G401 (cell line): ENCODE measurements at regions not wholly inside any gene's neighbourhood (a gene's known extent, or its start where the extent isn't known, plus 50 kb on each side); places are given as distances from the start of the nearest gene placed in this dataset.

Experiments used
- DNase-seq: peaks from one replicate; pipeline ENCODE4 v3.0.0-alpha.2; 2015; ENCODE audit warnings: low spot score
- in situ Hi-C: cut with HindIII; loops from 2 replicates; pipeline ENCODE4 v1.10.0; 2016; ENCODE audit warnings: low sequenced_read_pairs, mixed read lengths

GRCh38 chr4:164402554-164402953, 351.4 kb upstream of the SMIM31 start:
- in situ Hi-C loops: no loop called here
- DNase-seq: no peak

- DNase-seq: no peak
- in situ Hi-C loops: no loop called here
These were observed 348.2 kb upstream of the SMIM31 start for GRCh38 chr4:164405774-164406173.

DNA sequence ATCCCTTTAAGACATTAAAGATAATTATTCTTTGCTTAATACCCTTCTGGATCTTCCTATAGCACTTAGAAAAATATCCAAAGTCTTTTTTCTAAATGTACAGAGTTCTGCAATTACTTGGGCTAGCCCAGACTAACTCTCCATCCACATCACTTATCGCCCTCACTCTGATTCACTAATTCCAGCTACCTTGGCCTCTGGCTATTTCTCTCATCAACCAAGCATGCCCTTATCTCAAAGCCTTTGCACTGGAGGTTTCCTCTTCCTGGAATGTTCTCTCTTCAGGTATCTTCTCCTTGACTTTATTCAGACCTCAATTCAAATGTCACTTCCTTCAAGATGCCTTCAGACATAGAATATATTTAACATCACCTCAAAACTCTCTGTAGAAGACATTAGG, 345.1 kb upstream of the SMIM31 start:
- DNase-seq: no peak
- in situ Hi-C loops: no loop called here

- in situ Hi-C loops: no loop called here
- DNase-seq: no peak
These were observed 343.5 kb upstream of the SMIM31 start for GRCh38 chr4:164410401-164410800.

DNA sequence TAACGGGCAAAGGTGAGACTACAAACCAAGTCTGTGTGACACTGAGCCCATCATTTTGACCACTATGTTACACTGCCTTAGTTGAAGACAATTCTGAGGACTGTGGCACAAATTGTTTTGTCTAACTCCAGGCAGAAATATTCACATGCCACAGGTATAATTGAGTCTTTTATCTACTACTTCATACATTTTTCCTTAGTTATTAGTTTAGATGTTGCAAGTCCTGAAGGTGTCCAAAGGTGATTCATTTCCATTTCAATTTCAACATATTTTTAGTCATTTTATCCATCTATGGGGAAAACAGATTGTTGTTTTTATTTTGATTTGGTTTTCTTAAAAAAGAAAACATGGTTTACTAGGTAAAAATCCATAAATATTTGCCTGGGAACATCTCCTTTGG, 341.7 kb upstream of the SMIM31 start:
- in situ Hi-C loops: no loop called here
- DNase-seq: no peak

GRCh38 chr4:164413743-164414142, 340.2 kb upstream of the SMIM31 start:
- DNase-seq: no peak
- in situ Hi-C loops: no loop called here

DNA sequence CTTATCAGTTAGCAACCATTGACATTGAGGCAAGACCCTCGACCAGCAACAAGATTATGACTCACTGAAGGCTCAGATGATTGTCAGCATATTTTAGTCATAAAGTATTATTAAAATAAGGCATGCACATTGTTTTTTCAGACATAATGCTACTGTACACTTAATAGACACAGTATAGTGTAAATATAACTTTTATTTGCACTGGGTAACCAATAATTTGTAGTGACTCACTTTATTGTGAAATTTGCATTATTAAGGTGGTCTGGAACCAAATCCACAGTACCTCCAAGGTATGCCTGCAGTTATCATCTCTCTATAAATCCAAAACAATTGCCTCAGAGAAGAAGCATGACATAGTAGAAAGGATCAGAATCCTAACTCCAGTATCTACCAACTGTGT, 330.1 kb upstream of the SMIM31 start:
- in situ Hi-C loops: no loop called here
- no peak for DNase-seq

DNA sequence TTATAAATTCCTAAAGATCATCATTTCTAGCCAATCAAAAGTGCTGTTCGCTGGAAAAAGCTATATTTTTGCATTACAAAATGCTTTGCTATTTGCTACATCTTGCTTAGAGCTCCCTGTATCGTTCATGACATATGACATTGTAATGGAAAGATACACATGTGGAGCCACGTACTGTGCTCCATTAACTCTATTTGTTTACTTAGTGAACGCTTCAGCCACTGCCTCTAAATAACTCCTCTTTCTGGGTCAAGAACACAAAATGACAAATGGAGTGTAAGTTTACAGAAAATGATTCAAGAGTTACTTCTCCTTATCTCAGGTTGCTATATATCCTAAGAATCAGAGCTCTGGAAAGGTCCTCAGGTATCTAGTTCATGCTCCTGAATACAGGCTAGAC, 329.1 kb upstream of the SMIM31 start:
- DNase-seq: no peak
- in situ Hi-C loops: no loop called here

DNA sequence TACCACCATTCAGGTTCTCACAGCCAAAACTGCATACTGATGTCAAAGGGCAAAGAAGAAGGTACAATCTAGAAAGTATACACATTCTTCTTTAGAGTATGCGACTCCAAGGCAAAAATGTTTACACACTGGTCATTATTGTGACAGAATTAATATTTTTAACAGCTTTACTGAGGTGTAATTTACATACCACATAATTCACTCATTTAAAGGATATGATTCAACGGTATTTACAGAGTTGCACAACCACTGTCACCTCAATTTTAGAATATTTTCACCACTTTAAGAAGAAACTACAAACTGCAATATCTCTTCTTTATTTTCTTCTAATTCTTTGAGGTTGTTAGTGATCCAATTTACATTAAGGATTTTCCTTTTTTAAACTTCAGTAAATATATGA, 325.4 kb upstream of the SMIM31 start:
- no peak for DNase-seq
- in situ Hi-C loops: no loop called here

DNA sequence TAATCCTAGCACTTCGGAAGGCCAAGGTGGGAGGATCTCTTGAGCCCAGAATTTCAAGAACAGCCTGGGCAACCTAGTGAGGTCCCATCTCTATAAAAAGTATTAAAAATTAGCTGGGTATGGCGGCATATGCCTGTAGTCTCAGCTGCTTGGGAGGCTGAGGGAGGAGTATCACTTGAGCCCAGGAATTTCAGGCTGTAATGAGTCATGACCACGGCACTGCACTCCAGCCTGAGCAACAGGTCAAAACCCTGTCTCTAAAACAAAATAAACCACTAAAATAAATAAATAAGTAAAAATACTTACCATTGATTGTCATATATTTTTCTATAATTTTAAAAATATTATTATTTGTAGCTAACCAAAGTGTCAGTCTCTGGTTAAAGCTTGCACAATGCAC, 315.6 kb upstream of the SMIM31 start:
- no peak for DNase-seq
- in situ Hi-C loops: no loop called here

DNA sequence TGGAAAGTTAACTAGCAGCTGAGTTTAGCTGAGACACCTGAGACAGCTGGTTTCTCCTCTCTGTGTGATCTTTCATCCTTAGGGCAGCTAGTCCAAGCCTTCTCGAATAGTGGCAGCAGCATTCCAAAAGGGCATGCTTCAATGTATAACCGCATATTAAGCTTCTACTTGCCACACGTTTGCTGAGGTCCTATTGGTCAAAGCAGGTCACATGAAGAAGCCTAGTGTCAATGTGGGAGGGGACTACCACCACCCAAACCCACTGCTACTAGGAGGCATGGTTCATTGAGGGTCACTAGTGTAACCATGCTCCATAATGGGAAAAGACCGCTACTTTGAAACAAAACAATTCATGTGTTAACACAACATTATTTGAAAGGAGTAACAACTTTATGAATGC, 314.9 kb upstream of the SMIM31 start:
- no peak for DNase-seq
- in situ Hi-C loops: no loop called here

DNA sequence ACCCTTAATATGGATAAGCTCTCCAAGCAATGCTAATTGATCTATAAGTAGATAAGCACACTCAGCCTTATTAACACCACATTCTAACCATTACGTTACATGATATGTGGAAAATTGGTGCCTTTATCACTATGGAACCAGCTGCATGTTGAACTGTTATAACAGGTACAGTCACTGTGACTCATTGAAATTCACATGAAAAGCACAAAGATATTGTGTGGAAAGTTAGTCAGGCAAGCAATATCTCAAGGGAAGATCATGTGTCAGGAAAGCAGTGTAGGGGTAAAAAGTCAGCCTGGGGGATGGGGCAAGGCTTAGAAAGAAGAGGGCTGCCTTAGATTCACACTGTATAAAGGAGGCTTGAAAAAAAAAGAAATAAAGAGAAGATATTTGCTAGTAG, 313.7 kb upstream of the SMIM31 start:
- in situ Hi-C loops: no loop called here
- DNase-seq: no peak

DNA sequence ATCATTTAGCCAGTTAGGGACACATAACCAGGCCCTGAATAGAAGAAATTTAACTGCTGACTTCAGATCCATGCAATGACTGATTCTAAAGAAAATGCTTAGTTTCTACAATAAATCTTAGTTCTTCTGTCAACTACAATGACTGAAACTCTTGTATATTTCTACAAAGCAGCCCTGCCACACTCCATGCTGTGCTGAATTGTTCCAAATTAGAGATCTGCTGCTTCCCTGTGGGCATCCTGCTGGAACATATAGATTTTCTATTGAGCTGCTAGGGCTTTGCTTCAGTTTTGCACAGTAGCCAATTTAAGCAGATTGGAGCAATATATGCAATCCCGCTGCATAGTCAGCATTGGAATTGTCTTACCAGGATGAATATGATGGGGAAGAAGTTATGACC, 312.8 kb upstream of the SMIM31 start:
- no peak for DNase-seq
- in situ Hi-C loops: no loop called here

DNA sequence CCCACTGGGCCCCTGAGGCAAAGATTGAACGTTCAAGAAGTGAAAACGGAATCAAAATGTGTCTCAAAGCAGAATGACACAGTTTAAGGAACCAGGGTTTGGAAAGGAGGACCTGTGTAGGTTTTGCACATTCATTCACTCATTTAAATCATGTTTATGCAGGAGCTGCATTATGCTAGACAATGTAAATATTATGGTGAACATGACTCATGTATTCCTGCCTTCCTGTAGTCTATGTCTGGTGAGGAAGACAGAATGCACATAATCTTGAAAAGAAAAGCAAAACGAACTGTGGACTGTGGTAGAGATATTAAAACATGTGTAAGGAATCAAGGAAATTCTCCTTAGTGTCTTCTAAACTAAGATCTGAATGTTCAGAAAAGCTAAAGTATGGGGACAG, 311.8 kb upstream of the SMIM31 start:
- no peak for DNase-seq
- in situ Hi-C loops: no loop called here

GRCh38 chr4:164446516-164446915, 307.4 kb upstream of the SMIM31 start:
- in situ Hi-C loops: no loop called here
- no peak for DNase-seq

GRCh38 chr4:164461901-164462300, 292.0 kb upstream of the SMIM31 start:
- DNase-seq: no peak
- in situ Hi-C loops: no loop called here

DNA sequence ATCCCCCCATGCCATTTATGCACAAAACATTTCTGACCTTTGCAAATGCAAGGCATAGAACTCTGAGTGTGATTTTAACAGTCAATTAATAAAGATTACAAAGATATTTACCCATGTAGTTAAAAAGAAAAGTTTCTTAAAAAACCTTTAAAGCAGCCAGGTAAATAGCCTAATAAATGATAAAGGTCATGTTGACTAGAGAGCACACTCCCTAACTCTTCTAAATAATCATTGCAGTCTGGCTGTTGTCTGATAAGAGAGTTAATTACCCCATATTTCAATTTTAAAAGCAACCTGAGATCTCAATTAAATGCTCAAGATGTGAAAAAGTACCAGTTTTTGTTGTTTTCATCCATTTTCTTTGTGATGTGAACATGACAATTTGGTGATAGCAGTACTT, 291.5 kb upstream of the SMIM31 start:
- no peak for DNase-seq
- in situ Hi-C loops: no loop called here

DNA sequence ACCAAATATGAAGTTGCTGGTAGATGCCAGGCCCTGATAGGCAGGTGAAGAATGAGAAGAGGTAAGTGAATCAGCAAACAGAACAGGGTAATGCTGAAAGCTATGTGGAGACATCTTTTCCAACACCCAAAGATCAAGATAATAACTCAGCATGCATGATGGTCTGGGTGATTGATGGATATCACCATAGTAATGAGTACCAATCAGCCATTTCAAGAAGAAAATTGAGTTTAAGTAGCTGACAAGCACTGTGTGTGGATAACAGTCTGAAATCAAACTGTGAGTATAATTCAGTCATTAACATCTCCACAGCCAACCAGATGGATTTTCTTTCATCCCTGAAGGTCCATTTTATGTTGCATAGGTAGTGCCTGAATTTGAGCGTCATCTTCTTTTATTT, 289.6 kb upstream of the SMIM31 start:
- in situ Hi-C loops: no loop called here
- DNase-seq: no peak

- in situ Hi-C loops: no loop called here
- DNase-seq: no peak
These were observed 286.4 kb upstream of the SMIM31 start for GRCh38 chr4:164467493-164467892.

- in situ Hi-C loops: no loop called here
- DNase-seq: no peak
These were observed 272.4 kb upstream of the SMIM31 start for GRCh38 chr4:164481306-164482091.

DNA sequence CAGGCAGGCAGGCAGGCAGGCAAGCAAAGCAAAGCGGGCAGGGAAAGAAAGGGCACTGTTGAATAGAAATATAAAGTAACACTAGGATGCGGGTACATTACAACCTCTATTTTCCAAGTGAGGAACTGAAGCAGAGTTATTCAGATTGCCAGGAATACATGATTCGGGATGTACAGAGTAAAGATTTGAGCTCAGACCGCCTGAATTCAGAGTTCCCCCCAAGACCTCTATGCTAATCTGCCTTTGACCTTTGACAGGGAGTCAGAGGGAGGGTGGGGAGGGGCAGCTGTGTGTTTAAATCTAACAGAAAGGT, 271.9 kb upstream of the SMIM31 start:
- in situ Hi-C loops: no loop called here
- no peak for DNase-seq

DNA sequence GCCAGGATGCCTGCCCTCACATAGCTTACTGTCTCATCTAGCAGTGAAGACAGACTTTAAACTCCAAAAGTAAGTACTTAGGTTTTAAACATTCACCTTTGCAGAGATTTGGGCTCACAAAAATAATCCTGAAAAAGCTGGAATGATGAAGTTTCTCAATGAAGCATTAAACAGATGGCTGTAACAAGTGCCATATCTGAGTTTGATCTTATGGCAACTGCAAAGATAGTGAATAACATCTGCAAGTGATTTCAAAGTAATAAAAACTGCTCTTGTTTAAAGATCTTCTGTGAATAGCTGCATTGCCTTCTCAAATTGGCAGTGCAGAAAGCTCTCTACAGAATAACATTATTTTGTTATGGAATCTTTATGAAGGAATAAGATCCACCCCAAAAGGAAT, 271.2 kb upstream of the SMIM31 start:
- in situ Hi-C loops: no loop called here
- no peak for DNase-seq
